HEK293 (cell line): ENCODE measurements at regions not wholly inside any gene's neighbourhood (a gene's known extent, or its start where the extent isn't known, plus 50 kb on each side); places are given as distances from the start of the nearest gene placed in this dataset.

Source experiments
- CTCF ChIA-PET: fragments of 350-600 bp; formaldehyde crosslinking; extraction: SDS; loops from one replicate; lab custom pipeline; 2021; ENCODE audit warnings: antibody characterized with exemption; lab: Yijun Ruan, JAX
- POLR2A ChIA-PET: fragments of 300-600 bp; formaldehyde crosslinking; extraction: SDS; loops from one replicate; lab custom pipeline; 2020; ENCODE audit warnings: antibody characterized with exemption, inconsistent platforms; lab: Yijun Ruan, JAX
- H3K27ac ChIP-seq: fragments of 200-500 bp; sonication (Bioruptor generic); 2 replicates; pipeline ENCODE4 v1.5.1; 2014; ENCODE audit warnings: low read depth, low read length, control low read depth, inconsistent platforms; ENCODE audit errors: extremely low read depth
- H3K36me3 ChIP-seq, 2 experiments: fragments of 200-500 bp in 1 of 2; sonication (Bioruptor generic) in 1 of 2; 1 replicate in 1 of 2; 2 replicates in 1 of 2; pipeline ENCODE4 v1.5.1; 2014 to 2017; ENCODE audit warnings: inconsistent platforms in 2 of 2, low read length in 2 of 2; ENCODE audit not compliant: control insufficient read depth in 2 of 2, insufficient read depth in 1 of 2
- H3K4me1 ChIP-seq: fragments of 200-500 bp; sonication (Bioruptor generic); 2 replicates; pipeline ENCODE4 v1.5.1; 2014; ENCODE audit warnings: mild to moderate bottlenecking, low read length, inconsistent platforms; ENCODE audit not compliant: control insufficient read depth, insufficient read depth
- H3K4me3 ChIP-seq: 2 replicates; pipeline ENCODE4 v1.5.1; 2011; ENCODE audit warnings: low read depth, mild to moderate bottlenecking, control low read depth, low read length, moderate library complexity
- H3K9me3 ChIP-seq: fragments of 200-500 bp; sonication (Bioruptor generic); 2 replicates; pipeline ENCODE4 v1.5.1; 2014; ENCODE audit warnings: low read depth, low read length, inconsistent platforms; ENCODE audit not compliant: control insufficient read depth, insufficient read depth
- ELK4 ChIP-seq: IDR thresholded peaks from 2 replicates; pipeline ENCODE4 v1.6.1; 2011; ENCODE audit warnings: mild to moderate bottlenecking, low read depth, low read length, borderline replicate concordance
- GLIS1 ChIP-seq: fragments of 450-650 bp; formaldehyde crosslinking; IDR thresholded peaks from 2 replicates; pipeline ENCODE4 v1.5.1; 2016; ENCODE audit warnings: missing biosample characterization, missing genetic modification characterization
- IKZF3 ChIP-seq: fragments of 450-650 bp; IDR thresholded peaks from 2 replicates; pipeline ENCODE4 v1.5.0; 2018; ENCODE audit warnings: missing biosample characterization, mild to moderate bottlenecking, missing genetic modification characterization, moderate library complexity
- KLF16 ChIP-seq: fragments of 450-650 bp; formaldehyde crosslinking; IDR thresholded peaks from 2 replicates; pipeline ENCODE4 v1.5.1; 2017; ENCODE audit warnings: missing biosample characterization, missing genetic modification characterization
- MYNN ChIP-seq: fragments of 450-650 bp; formaldehyde crosslinking; IDR thresholded peaks from 2 replicates; pipeline ENCODE4 v1.5.1; 2016; ENCODE audit warnings: missing biosample characterization, missing genetic modification characterization, borderline replicate concordance
- OVOL3 ChIP-seq: fragments of 450-650 bp; formaldehyde crosslinking; IDR thresholded peaks from 2 replicates; pipeline ENCODE4 v1.5.1; 2016; ENCODE audit warnings: missing biosample characterization, missing genetic modification characterization
- REST ChIP-seq: fragments of 450-650 bp; formaldehyde crosslinking; IDR thresholded peaks from 2 replicates; pipeline ENCODE4 v1.5.1; 2016; ENCODE audit warnings: missing biosample characterization, missing genetic modification characterization
- SALL2 ChIP-seq: fragments of 450-650 bp; formaldehyde crosslinking; IDR thresholded peaks from 2 replicates; pipeline ENCODE4 v1.5.0; 2017; ENCODE audit warnings: missing biosample characterization, mild to moderate bottlenecking, missing genetic modification characterization, borderline replicate concordance
- ZBTB20 ChIP-seq: fragments of 450-650 bp; formaldehyde crosslinking; IDR thresholded peaks from 2 replicates; pipeline ENCODE4 v1.5.1; 2016; ENCODE audit warnings: missing biosample characterization, missing genetic modification characterization
- ZBTB21 ChIP-seq: fragments of 450-650 bp; formaldehyde crosslinking; IDR thresholded peaks from 2 replicates; pipeline ENCODE4 v1.5.1; 2017; ENCODE audit warnings: missing biosample characterization, missing genetic modification characterization
- ZBTB8A ChIP-seq: fragments of 450-650 bp; formaldehyde crosslinking; IDR thresholded peaks from 2 replicates; pipeline ENCODE4 v1.5.1; 2016; ENCODE audit warnings: missing biosample characterization, missing genetic modification characterization
- ZEB2 ChIP-seq: fragments of 450-650 bp; formaldehyde crosslinking; IDR thresholded peaks from 2 replicates; pipeline ENCODE4 v1.5.1; 2016; ENCODE audit warnings: missing biosample characterization, missing genetic modification characterization
- ZFP69B ChIP-seq: fragments of 450-650 bp; formaldehyde crosslinking; IDR thresholded peaks from 2 replicates; pipeline ENCODE4 v1.5.1; 2016; ENCODE audit warnings: missing biosample characterization, missing genetic modification characterization
- ZNF112 ChIP-seq: fragments of 450-650 bp; formaldehyde crosslinking; IDR thresholded peaks from 2 replicates; pipeline ENCODE4 v1.5.0; 2017; ENCODE audit warnings: missing biosample characterization, missing genetic modification characterization
- ZNF184 ChIP-seq: fragments of 450-650 bp; IDR thresholded peaks from 2 replicates; pipeline ENCODE4 v1.5.1; 2018; ENCODE audit warnings: missing biosample characterization, mild to moderate bottlenecking, missing genetic modification characterization
- ZNF223 ChIP-seq: fragments of 450-650 bp; formaldehyde crosslinking; IDR thresholded peaks from 2 replicates; pipeline ENCODE4 v1.5.1; 2016; ENCODE audit warnings: missing biosample characterization, missing genetic modification characterization
- ZNF266 ChIP-seq: fragments of 450-650 bp; formaldehyde crosslinking; IDR thresholded peaks from 2 replicates; pipeline ENCODE4 v1.5.1; 2016; ENCODE audit warnings: missing biosample characterization, missing genetic modification characterization, low read depth
- ZNF341 ChIP-seq: fragments of 450-650 bp; formaldehyde crosslinking; IDR thresholded peaks from 2 replicates; pipeline ENCODE4; 2016; ENCODE audit warnings: low read depth, missing biosample characterization, missing genetic modification characterization
- ZNF350 ChIP-seq: fragments of 450-650 bp; formaldehyde crosslinking; IDR thresholded peaks from 2 replicates; pipeline ENCODE4 v1.5.0; 2017; ENCODE audit warnings: missing biosample characterization, mild to moderate bottlenecking, missing genetic modification characterization
- ZNF426 ChIP-seq: fragments of 450-650 bp; formaldehyde crosslinking; IDR thresholded peaks from 2 replicates; pipeline ENCODE4 v1.5.1; 2017; ENCODE audit warnings: missing biosample characterization, missing genetic modification characterization, mild to moderate bottlenecking, inconsistent platforms, moderate library complexity
- ZNF513 ChIP-seq: fragments of 450-650 bp; IDR thresholded peaks from 2 replicates; pipeline ENCODE4 v1.5.1; 2018; ENCODE audit warnings: missing biosample characterization, missing genetic modification characterization
- ZNF530 ChIP-seq: fragments of 450-650 bp; formaldehyde crosslinking; IDR thresholded peaks from 2 replicates; pipeline ENCODE4 v1.5.1; 2016; ENCODE audit warnings: low read depth, missing biosample characterization, missing genetic modification characterization
- ZNF585B ChIP-seq: fragments of 450-650 bp; formaldehyde crosslinking; IDR thresholded peaks from 2 replicates; pipeline ENCODE4 v1.5.1; 2016; ENCODE audit warnings: missing biosample characterization, missing genetic modification characterization
- ZNF596 ChIP-seq: fragments of 450-650 bp; IDR thresholded peaks from 2 replicates; pipeline ENCODE4 v1.5.0; 2018; ENCODE audit warnings: missing biosample characterization, mild to moderate bottlenecking, missing genetic modification characterization, moderate library complexity
- ZNF629 ChIP-seq: fragments of 450-650 bp; formaldehyde crosslinking; IDR thresholded peaks from 2 replicates; pipeline ENCODE4 v1.5.1; 2017; ENCODE audit warnings: missing biosample characterization, missing genetic modification characterization
- ZNF76 ChIP-seq: fragments of 450-650 bp; formaldehyde crosslinking; IDR thresholded peaks from 2 replicates; pipeline ENCODE4; 2016; ENCODE audit warnings: low read depth, missing biosample characterization, missing genetic modification characterization, borderline replicate concordance
- ZSCAN16 ChIP-seq: fragments of 450-650 bp; formaldehyde crosslinking; IDR thresholded peaks from 2 replicates; pipeline ENCODE4 v1.5.1; 2016; ENCODE audit warnings: missing biosample characterization, missing genetic modification characterization

GRCh38 chr14:71739273-71739990 is 192.8 kb upstream of the RGS6 start:
- CTCF ChIA-PET: interaction anchor here (0.6 to 1.4 kb wide), 4 partner anchors 13 to 376 kb away, joined by 3 to 5 read pairs (median 3); no protein-coding TSS in a partner anchor
- POLR2A ChIA-PET: no interaction called here
- Histone ChIP-seq H3K4me3 (no peak overlapping the region), H3K27ac (no peak overlapping the region), H3K36me3 (peaks cover 10 to 34% of the 10 kb centered on the region in 2 experiments; a peak in 2 of 3 replicates), H3K9me3 (no peaks in the 10 kb centered on the region), H3K4me1 (no peaks in the 10 kb centered on the region)
- TF ChIP-seq GLIS1 (no peak), ZNF426 (tag by site-specific recombination) (no peak), ZBTB21 (tag by site-specific recombination) (0 out of 2 replicates have a peak, but pooled peaks have one; percentile 25), ZNF530 (tag by site-specific recombination) (no peak), REST (tag by site-specific recombination) (no peak), ZNF585B (tag by site-specific recombination) (no peak)

GRCh38 chr14:71741241-71741640 is 191.0 kb upstream of the RGS6 start:
- TF ChIP-seq MYNN (tag by site-specific recombination) (no peak), SALL2 (no peak), ZNF530 (tag by site-specific recombination) (no peak), ZNF513 (no peak), ZNF341 (tag by site-specific recombination) (no peak), ZNF629 (no peak), ZNF350 (no peak), ZSCAN16 (no peak), ZNF223 (tag by site-specific recombination) (no peak), IKZF3 (tag by site-specific recombination) (no peak), OVOL3 (tag by site-specific recombination) (no peak), ZFP69B (no peak)
- CTCF ChIA-PET: interaction anchor here (0.6 to 1.6 kb wide), 4 partner anchors 12 to 421 kb away, joined by 3 to 9 read pairs (median 4); no protein-coding TSS in a partner anchor
- Histone ChIP-seq H3K27ac (no peak overlapping the region), H3K4me1 (no peaks in the 10 kb centered on the region), H3K4me3 (no peak overlapping the region), H3K9me3 (no peaks in the 10 kb centered on the region), H3K36me3 (peaks cover 2 to 22% of the 10 kb centered on the region in 2 experiments; a peak in 2 of 3 replicates)
- POLR2A ChIA-PET: no interaction called here

GRCh38 chr14:71742485-71742884 is 189.7 kb upstream of the RGS6 start:
- Histone ChIP-seq H3K9me3 (no peaks in the 10 kb centered on the region), H3K4me3 (no peak overlapping the region), H3K36me3 (peaks cover 0 to 11% of the 10 kb centered on the region in 2 experiments; a peak in 2 of 3 replicates), H3K27ac (no peak overlapping the region), H3K4me1 (no peaks in the 10 kb centered on the region)
- ChIA-PET POLR2A (no interaction called here), CTCF (interaction anchor here (0.6 to 1.2 kb wide), 2 partner anchors 11 to 24 kb away, joined by 3 to 4 read pairs; no protein-coding TSS in a partner anchor)
- no peak for TF ChIP-seq ZNF184 (tag by site-specific recombination)
- TF ChIP-seq ZNF76: no peak
- no peak for TF ChIP-seq ZNF266 (tag by site-specific recombination)
- TF ChIP-seq ZBTB20 (tag by site-specific recombination): no peak
- no peak for TF ChIP-seq ZEB2 (tag by site-specific recombination)
- no peak for TF ChIP-seq ZNF112
- TF ChIP-seq ZNF596 (tag by site-specific recombination): no peak
- no peak for TF ChIP-seq ZBTB8A (tag by site-specific recombination)
- no peak for TF ChIP-seq KLF16
- no peak for TF ChIP-seq ZNF223 (tag by site-specific recombination)
- no peak for TF ChIP-seq ELK4
